Liver (tissue), 8 donors: ENCODE measurements at regions not wholly inside any gene's neighbourhood (a gene's known extent, or its start where the extent isn't known, plus 50 kb on each side); places are given as distances from the start of the nearest gene placed in this dataset.

Source experiments
- DNase-seq: peaks from one replicate; pipeline ENCODE4 v3.0.0-alpha.2; 2017; ENCODE audit warnings: low spot score
- H3K27ac ChIP-seq, 2 donors: one replicate each; pipeline ENCODE4 v1.7.0; 2013; ENCODE audit warnings: inconsistent platforms in 2 of 2, low read length in 2 of 2, control low read depth in 1 of 2, low read depth in 1 of 2, mild to moderate bottlenecking in 1 of 2
- H3K27me3 ChIP-seq, 4 donors: one replicate each; pipeline versions ENCODE4 v1.6.1 to v1.7.0; 2013; ENCODE audit warnings: low read length in 3 of 4, inconsistent platforms in 1 of 4, mild to moderate bottlenecking in 1 of 4, moderate library complexity in 1 of 4; ENCODE audit not compliant: control insufficient read depth in 4 of 4, insufficient read depth in 4 of 4
- H3K36me3 ChIP-seq, 4 donors: one replicate each; pipeline versions ENCODE4 v1.6.1 to v1.7.0; 2013; ENCODE audit warnings: low read length in 3 of 4, mild to moderate bottlenecking in 3 of 4, low read depth in 1 of 4, moderate library complexity in 1 of 4; ENCODE audit not compliant: control insufficient read depth in 4 of 4, insufficient read depth in 3 of 4
- H3K4me1 ChIP-seq, 4 donors: one replicate each; pipeline versions ENCODE4 v1.6.1 to v1.7.0; 2013; ENCODE audit warnings: low read length in 3 of 4, mild to moderate bottlenecking in 3 of 4, moderate library complexity in 1 of 4; ENCODE audit not compliant: control insufficient read depth in 4 of 4, insufficient read depth in 4 of 4
- H3K4me3 ChIP-seq, 3 donors: one replicate each; pipeline versions ENCODE4 v1.6.1 to v1.7.0; 2013; ENCODE audit warnings: low read length in 3 of 3, control low read depth in 1 of 3, low read depth in 1 of 3, mild to moderate bottlenecking in 1 of 3
- H3K9ac ChIP-seq, 2 donors: one replicate each; pipeline ENCODE4 v1.7.0; 2013; ENCODE audit warnings: low read length in 2 of 2, mild to moderate bottlenecking in 2 of 2, moderate library complexity in 2 of 2, control low read depth in 1 of 2, low read depth in 1 of 2
- H3K9me3 ChIP-seq, 4 donors: one replicate each; pipeline versions ENCODE4 v1.6.1 to v1.7.0; 2013; ENCODE audit warnings: low read length in 3 of 4; ENCODE audit not compliant: control insufficient read depth in 4 of 4
- FOXA1 ChIP-seq: IDR thresholded peaks from 2 replicates; pipeline ENCODE4 v1.6.1; 2016; ENCODE audit warnings: antibody characterized with exemption
- FOXA2 ChIP-seq: IDR thresholded peaks from 2 replicates; pipeline ENCODE4 v1.6.1; 2016; ENCODE audit warnings: antibody characterized with exemption
- GABPA ChIP-seq, 2 donors: IDR thresholded peaks in 1 of 2; conservative IDR thresholded peaks in 1 of 2; 2 replicates each; pipeline ENCODE4 v1.6.1; 2016; ENCODE audit warnings: antibody characterized with exemption in 2 of 2, mild to moderate bottlenecking in 1 of 2, moderate library complexity in 1 of 2
- HNF4A ChIP-seq, 2 donors: conservative IDR thresholded peaks; 2 replicates each; pipeline ENCODE4 v1.6.1; 2016; ENCODE audit warnings: antibody characterized with exemption in 2 of 2, mild to moderate bottlenecking in 2 of 2
- HNF4G ChIP-seq: IDR thresholded peaks from 2 replicates; pipeline ENCODE4 v1.6.1; 2016; ENCODE audit warnings: antibody characterized with exemption
- MAX ChIP-seq: IDR thresholded peaks from 2 replicates; pipeline ENCODE4 v1.6.1; 2016; ENCODE audit warnings: antibody characterized with exemption
- NR2F2 ChIP-seq: IDR thresholded peaks from 2 replicates; pipeline ENCODE4 v1.6.1; 2016; ENCODE audit warnings: antibody characterized with exemption
- RAD21 ChIP-seq, 2 donors: IDR thresholded peaks; 2 replicates each; pipeline ENCODE4 v1.6.1; 2016; ENCODE audit warnings: antibody characterized with exemption in 2 of 2, mild to moderate bottlenecking in 2 of 2
- RXRA ChIP-seq, 2 donors: IDR thresholded peaks; 2 replicates each; pipeline ENCODE4 v1.6.1; 2017 to 2018; ENCODE audit warnings: antibody characterized with exemption in 2 of 2, mild to moderate bottlenecking in 1 of 2
- TAF1 ChIP-seq: conservative IDR thresholded peaks from 2 replicates; pipeline ENCODE4 v1.6.1; 2016; ENCODE audit warnings: antibody characterized with exemption, mild to moderate bottlenecking
- WGBS: extraction: QIAGEN DNeasy Blood & Tissue Kit; methylation state at CpG from one replicate; pipeline ENCODE4 v1.1.7; 2013; 5-methylcytosine and 5-hydroxymethylcytosine counted together
- TF ChIP-seq, protein P1 (sequence below): IDR thresholded peaks from 2 replicates; pipeline ENCODE4 v1.6.1; 2016; ENCODE audit warnings: antibody characterized with exemption
- TF ChIP-seq, protein P2 (sequence below): fragments of 150-350 bp; IDR thresholded peaks from 2 replicates; pipeline ENCODE4 v1.5.1; 2017; ENCODE audit warnings: improper control_type of control experiment, low read depth, low read length; ENCODE audit not compliant: missing input control
- TF ChIP-seq, protein P3 (sequence below): IDR thresholded peaks from 2 replicates; pipeline ENCODE4 v1.6.1; 2016; ENCODE audit warnings: antibody characterized with exemption, mild to moderate bottlenecking
- donor health status: healthy.
- donor health status: healthy.
- donor health status: healthy.
- donor health status: healthy.
- donor health status: healthy.

- Histone ChIP-seq H3K9ac (no peak overlapping the region), H3K27me3 (no peaks in the 10 kb centered on the region), H3K36me3 (no peaks in the 10 kb centered on the region), H3K9me3 (no peaks in the 10 kb centered on the region), H3K4me1 (no peaks in the 10 kb centered on the region), H3K4me3 (no peak overlapping the region), H3K27ac (no peak overlapping the region)
- DNase-seq: no peak
- WGBS: 86% methylated on average over 3 of the region's 3 CpGs
- TF ChIP-seq GABPA (IDR thresholded peaks at IDR 0.05 in 1 of 2, conservative IDR thresholded peaks at IDR 0.05 in 1 of 2) (no peak), FOXA2 (no peak), TAF1 (no peak), RAD21 (IDR thresholded peaks at IDR 0.05) (no peak), RXRA (IDR thresholded peaks at IDR 0.05) (no peak)
- TF ChIP-seq, protein P1, sequence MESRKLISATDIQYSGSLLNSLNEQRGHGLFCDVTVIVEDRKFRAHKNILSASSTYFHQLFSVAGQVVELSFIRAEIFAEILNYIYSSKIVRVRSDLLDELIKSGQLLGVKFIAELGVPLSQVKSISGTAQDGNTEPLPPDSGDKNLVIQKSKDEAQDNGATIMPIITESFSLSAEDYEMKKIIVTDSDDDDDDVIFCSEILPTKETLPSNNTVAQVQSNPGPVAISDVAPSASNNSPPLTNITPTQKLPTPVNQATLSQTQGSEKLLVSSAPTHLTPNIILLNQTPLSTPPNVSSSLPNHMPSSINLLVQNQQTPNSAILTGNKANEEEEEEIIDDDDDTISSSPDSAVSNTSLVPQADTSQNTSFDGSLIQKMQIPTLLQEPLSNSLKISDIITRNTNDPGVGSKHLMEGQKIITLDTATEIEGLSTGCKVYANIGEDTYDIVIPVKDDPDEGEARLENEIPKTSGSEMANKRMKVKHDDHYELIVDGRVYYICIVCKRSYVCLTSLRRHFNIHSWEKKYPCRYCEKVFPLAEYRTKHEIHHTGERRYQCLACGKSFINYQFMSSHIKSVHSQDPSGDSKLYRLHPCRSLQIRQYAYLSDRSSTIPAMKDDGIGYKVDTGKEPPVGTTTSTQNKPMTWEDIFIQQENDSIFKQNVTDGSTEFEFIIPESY: no peak
- TF ChIP-seq, protein P2, sequence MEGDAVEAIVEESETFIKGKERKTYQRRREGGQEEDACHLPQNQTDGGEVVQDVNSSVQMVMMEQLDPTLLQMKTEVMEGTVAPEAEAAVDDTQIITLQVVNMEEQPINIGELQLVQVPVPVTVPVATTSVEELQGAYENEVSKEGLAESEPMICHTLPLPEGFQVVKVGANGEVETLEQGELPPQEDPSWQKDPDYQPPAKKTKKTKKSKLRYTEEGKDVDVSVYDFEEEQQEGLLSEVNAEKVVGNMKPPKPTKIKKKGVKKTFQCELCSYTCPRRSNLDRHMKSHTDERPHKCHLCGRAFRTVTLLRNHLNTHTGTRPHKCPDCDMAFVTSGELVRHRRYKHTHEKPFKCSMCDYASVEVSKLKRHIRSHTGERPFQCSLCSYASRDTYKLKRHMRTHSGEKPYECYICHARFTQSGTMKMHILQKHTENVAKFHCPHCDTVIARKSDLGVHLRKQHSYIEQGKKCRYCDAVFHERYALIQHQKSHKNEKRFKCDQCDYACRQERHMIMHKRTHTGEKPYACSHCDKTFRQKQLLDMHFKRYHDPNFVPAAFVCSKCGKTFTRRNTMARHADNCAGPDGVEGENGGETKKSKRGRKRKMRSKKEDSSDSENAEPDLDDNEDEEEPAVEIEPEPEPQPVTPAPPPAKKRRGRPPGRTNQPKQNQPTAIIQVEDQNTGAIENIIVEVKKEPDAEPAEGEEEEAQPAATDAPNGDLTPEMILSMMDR: no peak
- TF ChIP-seq, protein P3, sequence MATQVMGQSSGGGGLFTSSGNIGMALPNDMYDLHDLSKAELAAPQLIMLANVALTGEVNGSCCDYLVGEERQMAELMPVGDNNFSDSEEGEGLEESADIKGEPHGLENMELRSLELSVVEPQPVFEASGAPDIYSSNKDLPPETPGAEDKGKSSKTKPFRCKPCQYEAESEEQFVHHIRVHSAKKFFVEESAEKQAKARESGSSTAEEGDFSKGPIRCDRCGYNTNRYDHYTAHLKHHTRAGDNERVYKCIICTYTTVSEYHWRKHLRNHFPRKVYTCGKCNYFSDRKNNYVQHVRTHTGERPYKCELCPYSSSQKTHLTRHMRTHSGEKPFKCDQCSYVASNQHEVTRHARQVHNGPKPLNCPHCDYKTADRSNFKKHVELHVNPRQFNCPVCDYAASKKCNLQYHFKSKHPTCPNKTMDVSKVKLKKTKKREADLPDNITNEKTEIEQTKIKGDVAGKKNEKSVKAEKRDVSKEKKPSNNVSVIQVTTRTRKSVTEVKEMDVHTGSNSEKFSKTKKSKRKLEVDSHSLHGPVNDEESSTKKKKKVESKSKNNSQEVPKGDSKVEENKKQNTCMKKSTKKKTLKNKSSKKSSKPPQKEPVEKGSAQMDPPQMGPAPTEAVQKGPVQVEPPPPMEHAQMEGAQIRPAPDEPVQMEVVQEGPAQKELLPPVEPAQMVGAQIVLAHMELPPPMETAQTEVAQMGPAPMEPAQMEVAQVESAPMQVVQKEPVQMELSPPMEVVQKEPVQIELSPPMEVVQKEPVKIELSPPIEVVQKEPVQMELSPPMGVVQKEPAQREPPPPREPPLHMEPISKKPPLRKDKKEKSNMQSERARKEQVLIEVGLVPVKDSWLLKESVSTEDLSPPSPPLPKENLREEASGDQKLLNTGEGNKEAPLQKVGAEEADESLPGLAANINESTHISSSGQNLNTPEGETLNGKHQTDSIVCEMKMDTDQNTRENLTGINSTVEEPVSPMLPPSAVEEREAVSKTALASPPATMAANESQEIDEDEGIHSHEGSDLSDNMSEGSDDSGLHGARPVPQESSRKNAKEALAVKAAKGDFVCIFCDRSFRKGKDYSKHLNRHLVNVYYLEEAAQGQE: no peak
Observed at GRCh38 chr11:91664521-91664920, 560.1 kb upstream of the FAT3 start.

DNA sequence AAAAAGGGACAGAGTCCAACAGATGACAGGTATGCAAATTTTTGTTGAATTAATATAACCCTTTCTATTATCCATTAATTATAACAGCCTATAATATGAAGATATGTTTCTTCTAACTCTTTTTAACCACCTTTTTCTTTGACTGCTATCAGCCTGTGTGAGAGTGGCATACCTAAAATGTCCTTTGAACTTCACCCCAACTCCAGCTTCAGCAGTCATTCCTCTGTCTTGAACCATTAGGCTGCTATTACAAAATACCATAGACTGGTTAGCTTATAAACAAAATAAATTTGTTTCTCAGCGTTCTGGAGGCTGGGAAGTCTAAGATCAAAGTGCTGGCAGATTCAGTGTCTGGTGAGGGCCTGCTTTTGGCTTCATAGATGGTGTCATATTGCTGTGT, 564.6 kb upstream of the FAT3 start:
- no peaks in the 10 kb centered on the region for H3K27me3 ChIP-seq
- no peak overlapping the region for H3K4me3 ChIP-seq
- no peak overlapping the region for H3K9ac ChIP-seq
- H3K9me3 ChIP-seq: no peaks in the 10 kb centered on the region
- peaks cover 0 to 17% (median 11%) of the 10 kb centered on the region in 4 donors for H3K4me1 ChIP-seq
- no peak overlapping the region for H3K27ac ChIP-seq
- no peak for TF ChIP-seq RAD21 (IDR thresholded peaks at IDR 0.05)
- TF ChIP-seq, protein P1: no peak
- no peak for TF ChIP-seq HNF4G
- peak; percentile 18 to 29 for TF ChIP-seq HNF4A (conservative IDR thresholded peaks at IDR 0.05)
- TF ChIP-seq, protein P2: no peak
- no peak for TF ChIP-seq FOXA1
- TF ChIP-seq NR2F2: no peak
- TF ChIP-seq MAX: no peak
- no peak for TF ChIP-seq RXRA (IDR thresholded peaks at IDR 0.05)
- 14% methylated on average over 1 of the region's 1 CpG for WGBS
- DNase-seq: no peak
- H3K36me3 ChIP-seq: no peaks in the 10 kb centered on the region
